ENCODE measurements at regions not wholly inside any gene's neighbourhood (a gene's known extent, or its start where the extent isn't known, plus 50 kb on each side); places are given as distances from the start of the nearest gene placed in this dataset.

DNA sequence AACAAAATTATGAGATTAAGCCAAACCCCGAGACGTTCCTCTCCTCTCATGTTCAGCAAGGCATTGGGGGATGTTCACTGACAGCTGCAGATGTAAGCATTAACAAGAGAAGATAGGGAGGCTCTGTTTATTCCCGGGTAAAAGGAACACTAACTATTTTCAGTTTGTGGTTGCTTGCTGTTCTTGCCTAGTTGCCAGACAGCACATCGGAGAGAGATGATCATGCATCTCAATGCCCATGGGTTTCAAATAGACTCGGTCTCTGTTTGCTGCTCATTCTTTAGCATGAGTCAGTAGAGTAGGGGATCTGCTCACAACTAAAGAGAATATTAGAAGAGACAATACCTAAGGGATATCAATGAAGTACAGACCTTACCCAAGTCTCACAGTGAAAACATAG is 78.3 kb downstream of the TMEM100 start:
- TF ChIP-seq, protein P1, sequence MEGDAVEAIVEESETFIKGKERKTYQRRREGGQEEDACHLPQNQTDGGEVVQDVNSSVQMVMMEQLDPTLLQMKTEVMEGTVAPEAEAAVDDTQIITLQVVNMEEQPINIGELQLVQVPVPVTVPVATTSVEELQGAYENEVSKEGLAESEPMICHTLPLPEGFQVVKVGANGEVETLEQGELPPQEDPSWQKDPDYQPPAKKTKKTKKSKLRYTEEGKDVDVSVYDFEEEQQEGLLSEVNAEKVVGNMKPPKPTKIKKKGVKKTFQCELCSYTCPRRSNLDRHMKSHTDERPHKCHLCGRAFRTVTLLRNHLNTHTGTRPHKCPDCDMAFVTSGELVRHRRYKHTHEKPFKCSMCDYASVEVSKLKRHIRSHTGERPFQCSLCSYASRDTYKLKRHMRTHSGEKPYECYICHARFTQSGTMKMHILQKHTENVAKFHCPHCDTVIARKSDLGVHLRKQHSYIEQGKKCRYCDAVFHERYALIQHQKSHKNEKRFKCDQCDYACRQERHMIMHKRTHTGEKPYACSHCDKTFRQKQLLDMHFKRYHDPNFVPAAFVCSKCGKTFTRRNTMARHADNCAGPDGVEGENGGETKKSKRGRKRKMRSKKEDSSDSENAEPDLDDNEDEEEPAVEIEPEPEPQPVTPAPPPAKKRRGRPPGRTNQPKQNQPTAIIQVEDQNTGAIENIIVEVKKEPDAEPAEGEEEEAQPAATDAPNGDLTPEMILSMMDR (IDR thresholded peaks at IDR 0.05; ENCODE audit: insufficient read depth, low read length): no peak
- TF ChIP-seq, protein P2, sequence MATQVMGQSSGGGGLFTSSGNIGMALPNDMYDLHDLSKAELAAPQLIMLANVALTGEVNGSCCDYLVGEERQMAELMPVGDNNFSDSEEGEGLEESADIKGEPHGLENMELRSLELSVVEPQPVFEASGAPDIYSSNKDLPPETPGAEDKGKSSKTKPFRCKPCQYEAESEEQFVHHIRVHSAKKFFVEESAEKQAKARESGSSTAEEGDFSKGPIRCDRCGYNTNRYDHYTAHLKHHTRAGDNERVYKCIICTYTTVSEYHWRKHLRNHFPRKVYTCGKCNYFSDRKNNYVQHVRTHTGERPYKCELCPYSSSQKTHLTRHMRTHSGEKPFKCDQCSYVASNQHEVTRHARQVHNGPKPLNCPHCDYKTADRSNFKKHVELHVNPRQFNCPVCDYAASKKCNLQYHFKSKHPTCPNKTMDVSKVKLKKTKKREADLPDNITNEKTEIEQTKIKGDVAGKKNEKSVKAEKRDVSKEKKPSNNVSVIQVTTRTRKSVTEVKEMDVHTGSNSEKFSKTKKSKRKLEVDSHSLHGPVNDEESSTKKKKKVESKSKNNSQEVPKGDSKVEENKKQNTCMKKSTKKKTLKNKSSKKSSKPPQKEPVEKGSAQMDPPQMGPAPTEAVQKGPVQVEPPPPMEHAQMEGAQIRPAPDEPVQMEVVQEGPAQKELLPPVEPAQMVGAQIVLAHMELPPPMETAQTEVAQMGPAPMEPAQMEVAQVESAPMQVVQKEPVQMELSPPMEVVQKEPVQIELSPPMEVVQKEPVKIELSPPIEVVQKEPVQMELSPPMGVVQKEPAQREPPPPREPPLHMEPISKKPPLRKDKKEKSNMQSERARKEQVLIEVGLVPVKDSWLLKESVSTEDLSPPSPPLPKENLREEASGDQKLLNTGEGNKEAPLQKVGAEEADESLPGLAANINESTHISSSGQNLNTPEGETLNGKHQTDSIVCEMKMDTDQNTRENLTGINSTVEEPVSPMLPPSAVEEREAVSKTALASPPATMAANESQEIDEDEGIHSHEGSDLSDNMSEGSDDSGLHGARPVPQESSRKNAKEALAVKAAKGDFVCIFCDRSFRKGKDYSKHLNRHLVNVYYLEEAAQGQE (IDR thresholded peaks at IDR 0.05; ENCODE audit: insufficient replicate concordance, low read depth): no peak
